GM12891 (cell line): ENCODE measurements at regions not wholly inside any gene's neighbourhood (a gene's known extent, or its start where the extent isn't known, plus 50 kb on each side); places are given as distances from the start of the nearest gene placed in this dataset.

Experiments
- POLR2AphosphoS5 ChIP-seq: IDR thresholded peaks from 2 replicates; pipeline ENCODE4 v1.6.1; 2011; ENCODE audit warnings: low read depth, low read length, control low read depth
- TAF1 ChIP-seq: IDR thresholded peaks from 2 replicates; pipeline ENCODE4 v1.6.1; 2011; ENCODE audit warnings: low read depth, low read length, control low read depth

GRCh38 chr2:136226903-136227302 is 109.0 kb upstream of the CXCR4 start:
- no peak for TF ChIP-seq TAF1
- TF ChIP-seq POLR2AphosphoS5, result no peak
